D721Med (cell line): ENCODE measurements at regions not wholly inside any gene's neighbourhood (a gene's known extent, or its start where the extent isn't known, plus 50 kb on each side); places are given as distances from the start of the nearest gene placed in this dataset.

Experiments used
- DNase-seq: peaks from one replicate; pipeline ENCODE4 v3.0.0; 2011; ENCODE audit warnings: low spot score; ENCODE audit not compliant: insufficient read length
- FAIRE-seq: peaks from 2 replicates; lab custom pipeline; 2011; peaks lifted over from hg19 to GRCh38; lab: Jason Lieb, UNC
- CTCF ChIP-seq: IDR thresholded peaks from 2 replicates; pipeline ENCODE4 v1.5.1; 2012; ENCODE audit warnings: mild to moderate bottlenecking, control low read depth; ENCODE audit not compliant: insufficient read depth; ENCODE audit errors: missing control alignments

DNA sequence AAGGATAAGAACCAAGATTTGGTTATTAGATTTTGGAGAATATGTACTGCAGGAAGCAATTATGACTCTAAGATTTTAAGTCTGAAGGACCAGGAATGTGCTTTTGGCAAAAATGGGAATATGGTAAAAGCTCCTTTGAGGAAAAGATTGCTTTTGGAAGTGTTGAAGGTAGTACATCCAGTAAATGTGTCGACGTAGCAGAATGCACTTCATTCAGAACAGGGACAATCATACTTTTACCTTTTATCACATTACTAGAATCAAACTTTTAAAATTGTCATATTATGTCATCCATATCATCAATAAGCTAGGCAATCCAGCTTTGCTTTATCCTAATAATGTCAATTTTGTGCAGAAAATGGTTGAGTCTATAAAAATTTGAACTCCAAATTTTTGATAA, 74.3 kb upstream of the MSTN start:
- FAIRE-seq: no peak
- no peak for TF ChIP-seq CTCF
- DNase-seq: no peak

GRCh38 chr2:190136259-190136658, 73.7 kb upstream of the MSTN start:
- DNase-seq (no peak), FAIRE-seq (no peak)
- TF ChIP-seq CTCF: no peak

GRCh38 chr2:190129421-190130199, 67.1 kb upstream of the MSTN start:
- no peak for TF ChIP-seq CTCF
- FAIRE-seq (no peak), DNase-seq (no peak)

DNA sequence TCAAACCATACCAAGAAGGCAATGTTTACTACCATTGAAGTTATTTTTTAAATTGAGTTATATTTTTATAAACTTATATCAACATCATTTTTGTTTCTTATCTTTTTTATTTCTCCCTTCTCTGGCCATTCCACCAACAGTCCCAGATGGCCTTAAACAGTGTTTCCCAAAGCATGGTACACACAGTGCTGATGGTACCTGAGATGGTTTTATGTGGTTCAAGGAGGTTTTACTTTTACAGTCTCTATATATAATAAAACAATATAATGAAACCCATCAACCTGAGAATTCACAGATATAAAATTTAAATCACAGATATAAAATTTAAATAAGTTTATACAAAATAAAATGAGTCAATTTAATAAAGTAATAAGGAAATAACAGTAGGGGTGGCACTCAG, 65.1 kb upstream of the MSTN start:
- DNase-seq: no peak
- no peak for TF ChIP-seq CTCF
- FAIRE-seq: no peak

GRCh38 chr2:190126798-190127197, 64.3 kb upstream of the MSTN start:
- no peak for DNase-seq
- TF ChIP-seq CTCF: no peak

GRCh38 chr2:190123956-190124355, 61.4 kb upstream of the MSTN start:
- no peak for DNase-seq
- no peak for TF ChIP-seq CTCF
- no peak for FAIRE-seq

More at GRCh38 chr2:190126798-190127197, 64.3 kb upstream of the MSTN start:
- no peak for FAIRE-seq

- DNase-seq: no peak
- no peak for FAIRE-seq
- TF ChIP-seq CTCF: peak; percentile 52
Measured at GRCh38 chr2:190121971-190122370, 59.4 kb upstream of the MSTN start.
